H9 (cell line): ENCODE measurements at regions not wholly inside any gene's neighbourhood (a gene's known extent, or its start where the extent isn't known, plus 50 kb on each side); places are given as distances from the start of the nearest gene placed in this dataset.

ENCODE experiments used
- DNase-seq: peaks from one replicate; pipeline ENCODE4 v3.0.0-alpha.2; 2017
- H2AFZ ChIP-seq: one replicate; pipeline ENCODE4 v1.6.1; 2013; ENCODE audit warnings: mild to moderate bottlenecking, low read length, control low read depth, moderate library complexity
- H2AK5ac ChIP-seq: 2 replicates; pipeline ENCODE4 v1.6.1; 2013; ENCODE audit warnings: low read length, control low read depth, mixed read lengths; ENCODE audit not compliant: insufficient read length
- H2BK120ac ChIP-seq: one replicate; pipeline ENCODE4 v1.6.1; 2013; ENCODE audit warnings: low read depth, mild to moderate bottlenecking, low read length, control low read depth, inconsistent platforms; ENCODE audit not compliant: poor library complexity, severe bottlenecking
- H2BK12ac ChIP-seq: 2 replicates; pipeline ENCODE4 v1.6.1; 2013; ENCODE audit warnings: low read length, control low read depth, mixed read lengths, low read depth; ENCODE audit not compliant: insufficient read length
- H2BK15ac ChIP-seq: 2 replicates; pipeline ENCODE4 v1.6.1; 2013; ENCODE audit warnings: low read depth, low read length, control low read depth
- H2BK20ac ChIP-seq: one replicate; pipeline ENCODE4 v1.6.1; 2013; ENCODE audit warnings: low read depth, mild to moderate bottlenecking, low read length, control low read depth, inconsistent platforms; ENCODE audit not compliant: poor library complexity, severe bottlenecking
- H2BK5ac ChIP-seq: 2 replicates; pipeline ENCODE4 v1.6.1; 2013; ENCODE audit warnings: low read length, control low read depth, mixed read lengths; ENCODE audit not compliant: insufficient read length
- H3K14ac ChIP-seq: 2 replicates; pipeline ENCODE4 v1.6.1; 2013; ENCODE audit warnings: low read length, control low read depth; ENCODE audit not compliant: insufficient read depth
- H3K18ac ChIP-seq: 2 replicates; pipeline ENCODE4 v1.6.1; 2013; ENCODE audit warnings: low read depth, mild to moderate bottlenecking, mixed read lengths, low read length, control low read depth; ENCODE audit not compliant: insufficient read length
- H3K23ac ChIP-seq: 2 replicates; pipeline ENCODE4 v1.6.1; 2013; ENCODE audit warnings: low read length, control low read depth, mixed read lengths, low read depth; ENCODE audit not compliant: insufficient read length
- H3K23me2 ChIP-seq: 2 replicates; pipeline ENCODE4 v1.6.1; 2013; ENCODE audit warnings: low read depth, mild to moderate bottlenecking, mixed read lengths, low read length, control low read depth; ENCODE audit not compliant: insufficient read length, poor library complexity, severe bottlenecking
- H3K27ac ChIP-seq: 2 replicates; pipeline ENCODE4 v1.5.1; 2013; ENCODE audit warnings: low read length, control low read depth, mixed read lengths, low read depth; ENCODE audit not compliant: insufficient read length
- H3K27me3 ChIP-seq: 2 replicates; pipeline ENCODE4 v1.6.1; 2013; ENCODE audit warnings: low read length, control low read depth, inconsistent platforms; ENCODE audit not compliant: insufficient read depth
- H3K4ac ChIP-seq: 2 replicates; pipeline ENCODE4 v1.6.1; 2013; ENCODE audit warnings: low read depth, mild to moderate bottlenecking, control low read depth, inconsistent platforms, low read length, moderate library complexity
- H3K4me1 ChIP-seq: 2 replicates; pipeline ENCODE4 v1.6.1; 2013; ENCODE audit warnings: low read length, control low read depth, inconsistent platforms; ENCODE audit not compliant: insufficient read depth
- H3K4me2 ChIP-seq: 2 replicates; pipeline ENCODE4 v1.6.1; 2013; ENCODE audit warnings: low read length, control low read depth, mixed read lengths; ENCODE audit not compliant: insufficient read length, insufficient read depth
- H3K56ac ChIP-seq: 2 replicates; pipeline ENCODE4 v1.6.1; 2013; ENCODE audit warnings: low read depth, mild to moderate bottlenecking, mixed read lengths, low read length, control low read depth; ENCODE audit not compliant: insufficient read length
- H3K79me1 ChIP-seq: 2 replicates; pipeline ENCODE4 v1.6.1; 2013; ENCODE audit warnings: low read depth, mild to moderate bottlenecking, moderate library complexity, low read length, control low read depth, inconsistent platforms; ENCODE audit not compliant: insufficient read depth, poor library complexity, severe bottlenecking
- H3K79me2 ChIP-seq: 2 replicates; pipeline ENCODE4 v1.6.1; 2013; ENCODE audit warnings: low read length, control low read depth, inconsistent platforms; ENCODE audit not compliant: insufficient read depth
- H3K9ac ChIP-seq: 2 replicates; pipeline ENCODE4 v1.6.1; 2013; ENCODE audit warnings: low read length, control low read depth, mixed read lengths; ENCODE audit not compliant: insufficient read length; ENCODE audit errors: extremely low read depth
- H3K9me3 ChIP-seq: one replicate; pipeline ENCODE4 v1.6.1; 2013; ENCODE audit warnings: low read depth, low read length, inconsistent platforms; ENCODE audit not compliant: control insufficient read depth
- H3T11ph ChIP-seq: one replicate; pipeline ENCODE4 v1.6.1; 2013; ENCODE audit warnings: mild to moderate bottlenecking, low read length, control low read depth, inconsistent platforms
- H4K20me1 ChIP-seq: one replicate; pipeline ENCODE4 v1.6.1; 2013; ENCODE audit not compliant: control insufficient read depth, insufficient read length, insufficient read depth
- H4K5ac ChIP-seq: 2 replicates; pipeline ENCODE4 v1.6.1; 2013; ENCODE audit warnings: low read depth, mild to moderate bottlenecking, mixed read lengths, low read length, control low read depth; ENCODE audit not compliant: insufficient read length
- H4K8ac ChIP-seq: replicated peaks from 2 replicates; pipeline ENCODE4 v1.6.1; 2013; ENCODE audit warnings: low read length, control low read depth, mixed read lengths, low read depth; ENCODE audit not compliant: insufficient read length
- H4K91ac ChIP-seq: 2 replicates; pipeline ENCODE4 v1.6.1; 2013; ENCODE audit warnings: low read depth, mild to moderate bottlenecking, moderate library complexity, mixed read lengths, low read length, control low read depth; ENCODE audit not compliant: insufficient read length
- H3K27ac Mint-ChIP-seq, 3 experiments: 2 replicates in 2 of 3; 3 replicates in 1 of 3; pipeline ENCODE4 v1.8.0; 2020 to 2021; ENCODE audit warnings: mixed read lengths in 3 of 3, mild to moderate bottlenecking in 1 of 3, moderate library complexity in 1 of 3
- H3K27me3 Mint-ChIP-seq: 2 replicates; pipeline ENCODE4 v1.8.0; 2021; ENCODE audit warnings: low read depth, mild to moderate bottlenecking, moderate library complexity, mixed read lengths
- H3K36me3 Mint-ChIP-seq, 3 experiments: 2 replicates in 2 of 3; 3 replicates in 1 of 3; pipeline ENCODE4 v1.8.0; 2020 to 2021; ENCODE audit warnings: low read depth in 3 of 3, mixed read lengths in 3 of 3; ENCODE audit not compliant: insufficient read depth in 1 of 3
- H3K4me1 Mint-ChIP-seq, 2 experiments: 2 replicates each; pipeline ENCODE4 v1.8.0; 2020; ENCODE audit warnings: mixed read lengths in 2 of 2
- H3K4me3 Mint-ChIP-seq, 2 experiments: 2 replicates in 1 of 2; 3 replicates in 1 of 2; pipeline ENCODE4 v1.8.0; 2020 to 2021; ENCODE audit warnings: mild to moderate bottlenecking in 2 of 2, mixed read lengths in 2 of 2, moderate library complexity in 1 of 2
- H3K9me3 Mint-ChIP-seq, 2 experiments: 2 replicates in 1 of 2; 3 replicates in 1 of 2; pipeline ENCODE4 v1.8.0; 2020; ENCODE audit warnings: mild to moderate bottlenecking in 2 of 2, mixed read lengths in 2 of 2, moderate library complexity in 1 of 2
- WGBS: extraction: QIAGEN DNeasy Blood & Tissue Kit; methylation state at CpG from one replicate; pipeline ENCODE4 v1.1.7; 2013; ENCODE audit warnings: missing lambda C conversion rate, low lambda C conversion rate, mixed read lengths; ENCODE audit not compliant: insufficient read length; ENCODE audit errors: extremely low coverage; 5-methylcytosine and 5-hydroxymethylcytosine counted together
- TF ChIP-seq, protein P1 (sequence below): fragments of 200-600 bp; sonication (generic); conservative IDR thresholded peaks from 3 replicates; pipeline ENCODE4 v1.8.0; 2021; ENCODE audit warnings: antibody characterized with exemption, mild to moderate bottlenecking

- H3K4me1 Mint-ChIP-seq, result no peaks in the 10 kb centered on the region
- H4K8ac ChIP-seq, result no peak overlapping the region
- H3K4me3 Mint-ChIP-seq, result no peak overlapping the region
- H3K9me3 ChIP-seq, result no peaks in the 10 kb centered on the region
- H3K9ac ChIP-seq, result no peak overlapping the region
- no peak overlapping the region for H3K4me2 ChIP-seq
- H3K27ac ChIP-seq, result no peak overlapping the region
- no peaks in the 10 kb centered on the region for H3K23me2 ChIP-seq
- no peaks in the 10 kb centered on the region for H3K79me1 ChIP-seq
- H3K14ac ChIP-seq, result no peak overlapping the region
- H2BK20ac ChIP-seq, result no peak overlapping the region
- no peak overlapping the region; a peak in 1 of 7 replicates for H3K27ac Mint-ChIP-seq
- TF ChIP-seq, protein P1, sequence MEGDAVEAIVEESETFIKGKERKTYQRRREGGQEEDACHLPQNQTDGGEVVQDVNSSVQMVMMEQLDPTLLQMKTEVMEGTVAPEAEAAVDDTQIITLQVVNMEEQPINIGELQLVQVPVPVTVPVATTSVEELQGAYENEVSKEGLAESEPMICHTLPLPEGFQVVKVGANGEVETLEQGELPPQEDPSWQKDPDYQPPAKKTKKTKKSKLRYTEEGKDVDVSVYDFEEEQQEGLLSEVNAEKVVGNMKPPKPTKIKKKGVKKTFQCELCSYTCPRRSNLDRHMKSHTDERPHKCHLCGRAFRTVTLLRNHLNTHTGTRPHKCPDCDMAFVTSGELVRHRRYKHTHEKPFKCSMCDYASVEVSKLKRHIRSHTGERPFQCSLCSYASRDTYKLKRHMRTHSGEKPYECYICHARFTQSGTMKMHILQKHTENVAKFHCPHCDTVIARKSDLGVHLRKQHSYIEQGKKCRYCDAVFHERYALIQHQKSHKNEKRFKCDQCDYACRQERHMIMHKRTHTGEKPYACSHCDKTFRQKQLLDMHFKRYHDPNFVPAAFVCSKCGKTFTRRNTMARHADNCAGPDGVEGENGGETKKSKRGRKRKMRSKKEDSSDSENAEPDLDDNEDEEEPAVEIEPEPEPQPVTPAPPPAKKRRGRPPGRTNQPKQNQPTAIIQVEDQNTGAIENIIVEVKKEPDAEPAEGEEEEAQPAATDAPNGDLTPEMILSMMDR, result no peak
- no peaks in the 10 kb centered on the region for H4K20me1 ChIP-seq
- no peak overlapping the region for H2BK120ac ChIP-seq
- no peak overlapping the region for H2BK15ac ChIP-seq
- no peak overlapping the region for H2BK5ac ChIP-seq
- no peak overlapping the region for H2AFZ ChIP-seq
- no peak overlapping the region for H4K5ac ChIP-seq
- no peaks in the 10 kb centered on the region for H3K79me2 ChIP-seq
- no CpG with 5 or more reads among the region's 4 CpGs for WGBS
- no peak for DNase-seq
- no peaks in the 10 kb centered on the region for H3K4me1 ChIP-seq
- H3K27me3 ChIP-seq, result no peaks in the 10 kb centered on the region
- peaks cover 3% of the 10 kb centered on the region for H3K27me3 Mint-ChIP-seq
- no peak overlapping the region for H2BK12ac ChIP-seq
- H3K56ac ChIP-seq, result no peak overlapping the region
- peaks cover 17 to 19% of the 10 kb centered on the region in 2 experiments for H3K9me3 Mint-ChIP-seq
- H3K23ac ChIP-seq, result no peak overlapping the region
- H3K4ac ChIP-seq, result no peak overlapping the region
- no peak overlapping the region for H4K91ac ChIP-seq
- no peak overlapping the region for H3K18ac ChIP-seq
- no peak overlapping the region for H3T11ph ChIP-seq
- H3K36me3 Mint-ChIP-seq, result peaks cover 0 to 10% (median 4%) of the 10 kb centered on the region in 3 experiments; a peak in 6 of 7 replicates
- no peak overlapping the region for H2AK5ac ChIP-seq
Observed at GRCh38 chr16:8063159-8063558, 527.2 kb downstream of the TMEM114 start.
